ENCODE measurements at regions not wholly inside any gene's neighbourhood (a gene's known extent, or its start where the extent isn't known, plus 50 kb on each side); places are given as distances from the start of the nearest gene placed in this dataset.

- no peak overlapping the region for H3K27ac ChIP-seq (ENCODE audit: low read depth, low read length)
- H3K9me3 ChIP-seq (ENCODE audit: control insufficient read depth, insufficient read depth, low read depth, low read length) = no peaks in the 10 kb centered on the region
- H3K27me3 ChIP-seq (ENCODE audit: control insufficient read depth, insufficient read depth, low read length) = no peaks in the 10 kb centered on the region
- no peak overlapping the region for H3K9ac ChIP-seq (ENCODE audit: low read length)
- no peaks in the 10 kb centered on the region for H3K4me1 ChIP-seq (ENCODE audit: control insufficient read depth, insufficient read depth, low read length)
- H3K4me3 ChIP-seq (ENCODE audit: low read depth, low read length) = no peak overlapping the region
- H3K36me3 ChIP-seq (ENCODE audit: control insufficient read depth, insufficient read depth, low read length) = no peaks in the 10 kb centered on the region
Measured at GRCh38 chr13:95352486-95352885, 51.2 kb upstream of the ABCC4 start.

- H3K4me1 ChIP-seq (ENCODE audit: control insufficient read depth, insufficient read depth, low read length) = no peaks in the 10 kb centered on the region
- no peaks in the 10 kb centered on the region for H3K36me3 ChIP-seq (ENCODE audit: control insufficient read depth, insufficient read depth, low read length)
- no peaks in the 10 kb centered on the region for H3K27me3 ChIP-seq (ENCODE audit: control insufficient read depth, insufficient read depth, low read length)
- H3K4me3 ChIP-seq (ENCODE audit: low read depth, low read length) = no peak overlapping the region
- H3K9ac ChIP-seq (ENCODE audit: low read length) = no peak overlapping the region
- no peaks in the 10 kb centered on the region for H3K9me3 ChIP-seq (ENCODE audit: control insufficient read depth, insufficient read depth, low read depth, low read length)
- H3K27ac ChIP-seq (ENCODE audit: low read depth, low read length) = no peak overlapping the region
Measured at GRCh38 chr13:95354156-95354555, 52.9 kb upstream of the ABCC4 start.

GRCh38 chr13:95354680-95355487, 53.6 kb upstream of the ABCC4 start:
- no peaks in the 10 kb centered on the region for H3K27me3 ChIP-seq (ENCODE audit: control insufficient read depth, insufficient read depth, low read length)
- H3K9me3 ChIP-seq (ENCODE audit: control insufficient read depth, insufficient read depth, low read depth, low read length) = no peaks in the 10 kb centered on the region
- H3K27ac ChIP-seq (ENCODE audit: low read depth, low read length) = no peak overlapping the region
- no peak overlapping the region for H3K9ac ChIP-seq (ENCODE audit: low read length)
- no peak overlapping the region for H3K4me3 ChIP-seq (ENCODE audit: low read depth, low read length)
- H3K4me1 ChIP-seq (ENCODE audit: control insufficient read depth, insufficient read depth, low read length) = no peaks in the 10 kb centered on the region; the same call in 1 of the 2 replicates
- H3K36me3 ChIP-seq (ENCODE audit: control insufficient read depth, insufficient read depth, low read length) = no peaks in the 10 kb centered on the region

DNA sequence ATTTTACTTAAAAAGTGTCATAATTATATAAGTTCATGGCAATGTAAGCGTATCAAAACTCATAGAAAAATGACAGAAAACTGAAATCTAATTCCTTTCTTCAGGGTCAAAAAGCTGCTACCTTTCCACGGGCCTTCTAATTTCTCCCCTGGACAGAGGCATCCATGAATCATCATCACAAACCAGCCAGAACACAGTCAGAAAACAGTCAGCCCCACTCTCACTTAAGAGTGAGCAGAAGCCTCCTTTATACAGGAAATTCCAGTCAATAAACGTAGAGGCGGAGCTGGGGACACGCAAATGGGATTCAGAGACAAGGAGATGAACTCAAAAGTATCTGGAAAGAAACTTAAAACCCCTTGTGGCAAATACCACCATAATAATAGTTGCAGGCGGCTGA, 54.2 kb upstream of the ABCC4 start:
- no peaks in the 10 kb centered on the region for H3K9me3 ChIP-seq (ENCODE audit: control insufficient read depth, insufficient read depth, low read depth, low read length)
- H3K9ac ChIP-seq (ENCODE audit: low read length) = no peak overlapping the region
- no peaks in the 10 kb centered on the region; the same call in 1 of the 2 replicates for H3K4me1 ChIP-seq (ENCODE audit: control insufficient read depth, insufficient read depth, low read length)
- H3K27ac ChIP-seq (ENCODE audit: low read depth, low read length) = no peak overlapping the region
- H3K36me3 ChIP-seq (ENCODE audit: control insufficient read depth, insufficient read depth, low read length) = no peaks in the 10 kb centered on the region
- H3K27me3 ChIP-seq (ENCODE audit: control insufficient read depth, insufficient read depth, low read length) = no peaks in the 10 kb centered on the region
- H3K4me3 ChIP-seq (ENCODE audit: low read depth, low read length) = no peak overlapping the region

- Histone ChIP-seq H3K27ac (ENCODE audit: low read depth, low read length) (no peak overlapping the region), H3K4me3 (ENCODE audit: low read depth, low read length) (no peak overlapping the region), H3K27me3 (ENCODE audit: control insufficient read depth, insufficient read depth, low read length) (no peaks in the 10 kb centered on the region), H3K4me1 (ENCODE audit: control insufficient read depth, insufficient read depth, low read length) (no peaks in the 10 kb centered on the region; the same call in 1 of the 2 replicates), H3K9ac (ENCODE audit: low read length) (no peak overlapping the region), H3K36me3 (ENCODE audit: control insufficient read depth, insufficient read depth, low read length) (no peaks in the 10 kb centered on the region), H3K9me3 (ENCODE audit: control insufficient read depth, insufficient read depth, low read depth, low read length) (no peaks in the 10 kb centered on the region)
Measured at GRCh38 chr13:95356916-95357315, 55.7 kb upstream of the ABCC4 start.

GRCh38 chr13:95357875-95358274, 56.6 kb upstream of the ABCC4 start:
- Histone ChIP-seq H3K27ac (ENCODE audit: low read depth, low read length) (no peak overlapping the region), H3K36me3 (ENCODE audit: control insufficient read depth, insufficient read depth, low read length) (no peaks in the 10 kb centered on the region), H3K9me3 (ENCODE audit: control insufficient read depth, insufficient read depth, low read depth, low read length) (no peaks in the 10 kb centered on the region), H3K27me3 (ENCODE audit: control insufficient read depth, insufficient read depth, low read length) (no peaks in the 10 kb centered on the region), H3K9ac (ENCODE audit: low read length) (no peak overlapping the region), H3K4me3 (ENCODE audit: low read depth, low read length) (no peak overlapping the region), H3K4me1 (ENCODE audit: control insufficient read depth, insufficient read depth, low read length) (no peaks in the 10 kb centered on the region; the same call in 1 of the 2 replicates)

- no peaks in the 10 kb centered on the region for H3K36me3 ChIP-seq (ENCODE audit: control insufficient read depth, insufficient read depth, low read length)
Measured at GRCh38 chr13:95360052-95360451, 58.8 kb upstream of the ABCC4 start.

GRCh38 chr13:95360464-95361097, 59.3 kb upstream of the ABCC4 start:
- Histone ChIP-seq H3K27me3 (ENCODE audit: control insufficient read depth, insufficient read depth, low read length) (no peaks in the 10 kb centered on the region), H3K9me3 (ENCODE audit: control insufficient read depth, insufficient read depth, low read depth, low read length) (0 out of 2 replicates have a peak, but pooled peaks cover 5% of the 10 kb centered on the region), H3K36me3 (ENCODE audit: control insufficient read depth, insufficient read depth, low read length) (no peaks in the 10 kb centered on the region), H3K9ac (ENCODE audit: low read length) (no peak overlapping the region), H3K4me1 (ENCODE audit: control insufficient read depth, insufficient read depth, low read length) (no peaks in the 10 kb centered on the region; the same call in 1 of the 2 replicates), H3K4me3 (ENCODE audit: low read depth, low read length) (no peak overlapping the region), H3K27ac (ENCODE audit: low read depth, low read length) (no peak overlapping the region)

More at GRCh38 chr13:95360052-95360451, 58.8 kb upstream of the ABCC4 start:
- H3K27ac ChIP-seq (ENCODE audit: low read depth, low read length) = no peak overlapping the region
- no peaks in the 10 kb centered on the region for H3K27me3 ChIP-seq (ENCODE audit: control insufficient read depth, insufficient read depth, low read length)
- 0 out of 2 replicates have a peak, but pooled peaks cover 5% of the 10 kb centered on the region for H3K9me3 ChIP-seq (ENCODE audit: control insufficient read depth, insufficient read depth, low read depth, low read length)
- H3K4me3 ChIP-seq (ENCODE audit: low read depth, low read length) = no peak overlapping the region
- no peak overlapping the region for H3K9ac ChIP-seq (ENCODE audit: low read length)
- H3K4me1 ChIP-seq (ENCODE audit: control insufficient read depth, insufficient read depth, low read length) = no peaks in the 10 kb centered on the region; the same call in 1 of the 2 replicates

GRCh38 chr13:95361686-95362085, 60.4 kb upstream of the ABCC4 start:
- Histone ChIP-seq H3K9ac (ENCODE audit: low read length) (no peak overlapping the region), H3K9me3 (ENCODE audit: control insufficient read depth, insufficient read depth, low read depth, low read length) (0 out of 2 replicates have a peak, but pooled peaks cover 5% of the 10 kb centered on the region), H3K27me3 (ENCODE audit: control insufficient read depth, insufficient read depth, low read length) (no peaks in the 10 kb centered on the region), H3K4me1 (ENCODE audit: control insufficient read depth, insufficient read depth, low read length) (no peaks in the 10 kb centered on the region; the same call in 1 of the 2 replicates), H3K36me3 (ENCODE audit: control insufficient read depth, insufficient read depth, low read length) (no peaks in the 10 kb centered on the region), H3K4me3 (ENCODE audit: low read depth, low read length) (no peak overlapping the region), H3K27ac (ENCODE audit: low read depth, low read length) (no peak overlapping the region)

GRCh38 chr13:95362666-95363065, 61.4 kb upstream of the ABCC4 start:
- Histone ChIP-seq H3K9me3 (ENCODE audit: control insufficient read depth, insufficient read depth, low read depth, low read length) (0 out of 2 replicates have a peak, but pooled peaks cover 5% of the 10 kb centered on the region), H3K27ac (ENCODE audit: low read depth, low read length) (no peak overlapping the region), H3K4me1 (ENCODE audit: control insufficient read depth, insufficient read depth, low read length) (no peaks in the 10 kb centered on the region; the same call in 1 of the 2 replicates), H3K9ac (ENCODE audit: low read length) (no peak overlapping the region), H3K27me3 (ENCODE audit: control insufficient read depth, insufficient read depth, low read length) (no peaks in the 10 kb centered on the region), H3K4me3 (ENCODE audit: low read depth, low read length) (no peak overlapping the region), H3K36me3 (ENCODE audit: control insufficient read depth, insufficient read depth, low read length) (no peaks in the 10 kb centered on the region)

DNA sequence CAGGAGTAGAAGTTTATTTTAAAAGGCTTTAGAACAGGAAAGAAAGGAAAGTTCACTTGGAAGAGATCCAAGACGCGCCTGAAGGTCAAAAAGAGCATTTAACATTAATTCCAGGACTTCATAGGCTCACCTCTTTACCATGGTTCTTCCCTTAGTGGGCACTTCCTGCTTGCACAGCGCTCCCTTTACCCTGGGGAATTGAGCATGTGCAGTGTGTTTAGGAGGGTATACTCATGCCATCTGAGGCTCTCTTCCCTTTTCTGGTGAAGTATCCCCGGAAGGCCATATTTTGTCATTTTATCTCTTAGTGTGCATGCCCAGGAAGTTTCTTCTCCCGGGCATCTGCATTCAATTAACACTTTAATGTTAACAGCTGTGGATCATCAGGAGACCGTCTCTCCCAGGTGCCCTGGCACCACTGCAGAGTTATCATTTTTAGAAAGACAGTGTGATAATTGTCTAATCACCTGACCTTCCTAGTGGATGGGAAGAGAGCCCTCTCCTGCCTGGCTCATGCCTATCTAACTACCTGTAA, 66.1 kb upstream of the ABCC4 start:
- Histone ChIP-seq H3K27me3 (ENCODE audit: control insufficient read depth, insufficient read depth, low read length) (no peaks in the 10 kb centered on the region), H3K4me1 (ENCODE audit: control insufficient read depth, insufficient read depth, low read length) (no peaks in the 10 kb centered on the region), H3K9ac (ENCODE audit: low read length) (no peak overlapping the region), H3K4me3 (ENCODE audit: low read depth, low read length) (no peak overlapping the region), H3K36me3 (ENCODE audit: control insufficient read depth, insufficient read depth, low read length) (no peaks in the 10 kb centered on the region), H3K9me3 (ENCODE audit: control insufficient read depth, insufficient read depth, low read depth, low read length) (0 out of 2 replicates have a peak, but pooled peaks cover 5% of the 10 kb centered on the region), H3K27ac (ENCODE audit: low read depth, low read length) (no peak overlapping the region)

All from HUES6 (cell line).